ENCODE measurements at regions not wholly inside any gene's neighbourhood (a gene's known extent, or its start where the extent isn't known, plus 50 kb on each side); places are given as distances from the start of the nearest gene placed in this dataset.
"Not testable (repeated sequence)": the region's sequence is repeated elsewhere in the genome, so short reads cannot be mapped to it uniquely, and the experiment has no call there.

DNA sequence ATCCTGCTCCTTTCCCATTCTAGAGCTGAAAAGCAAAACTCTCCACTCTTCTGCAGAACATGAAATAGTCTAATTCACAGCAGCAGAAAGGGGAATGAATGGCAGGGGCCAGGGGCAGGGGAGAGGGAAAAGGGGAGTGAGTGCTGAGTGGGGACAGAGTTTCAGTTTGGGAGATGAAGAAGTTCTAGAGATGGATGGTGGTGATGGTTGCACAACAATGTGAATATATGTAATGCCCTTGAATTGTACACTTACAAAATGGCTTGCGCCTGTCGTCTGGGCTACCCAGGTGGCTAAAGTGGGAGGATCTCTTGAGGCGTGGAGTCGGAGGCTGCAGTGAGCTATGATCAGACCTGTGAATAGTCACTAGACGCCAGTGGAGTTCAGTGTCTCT, 78.5 kb upstream of the MEF2A start:
- no peaks in the 10 kb centered on the region for H3K36me3 Mint-ChIP-seq (ENCODE audit: low read depth)
- ATAC-seq, result no peak
- peak overlapping the region; percentile 55 for H3K27ac Mint-ChIP-seq
- no peaks in the 10 kb centered on the region for H3K9me3 Mint-ChIP-seq
- H3K27me3 Mint-ChIP-seq, result peaks cover 9% of the 10 kb centered on the region
- no peak for DNase-seq
- peaks cover 24% of the 10 kb centered on the region for H3K4me1 Mint-ChIP-seq
- peak overlapping the region; percentile 70 for H3K4me3 Mint-ChIP-seq

- Mint-ChIP-seq H3K4me3 (no peak overlapping the region), H3K27me3 (peaks cover 2% of the 10 kb centered on the region), H3K27ac (no peak overlapping the region), H3K9me3 (no peaks in the 10 kb centered on the region), H3K4me1 (peaks cover 14% of the 10 kb centered on the region), H3K36me3 (ENCODE audit: low read depth) (no peaks in the 10 kb centered on the region)
- no peak for DNase-seq
- no peak for ATAC-seq
Observed at GRCh38 chr15:99492275-99492674, 73.5 kb upstream of the MEF2A start.

GRCh38 chr15:99492716-99493115, 73.1 kb upstream of the MEF2A start:
- no peak overlapping the region for H3K27ac Mint-ChIP-seq
- H3K9me3 Mint-ChIP-seq, result no peaks in the 10 kb centered on the region
- no peaks in the 10 kb centered on the region for H3K27me3 Mint-ChIP-seq
- H3K36me3 Mint-ChIP-seq (ENCODE audit: low read depth), result no peaks in the 10 kb centered on the region
- no peak for DNase-seq
- H3K4me1 Mint-ChIP-seq, result peaks cover 12% of the 10 kb centered on the region
- no peak overlapping the region for H3K4me3 Mint-ChIP-seq
- ATAC-seq, result no peak

GRCh38 chr15:99493461-99493860, 72.3 kb upstream of the MEF2A start:
- no peak overlapping the region for H3K27ac Mint-ChIP-seq
- no peak overlapping the region for H3K4me3 Mint-ChIP-seq
- no peak for DNase-seq
- H3K36me3 Mint-ChIP-seq (ENCODE audit: low read depth), result no peaks in the 10 kb centered on the region
- H3K27me3 Mint-ChIP-seq, result no peaks in the 10 kb centered on the region
- H3K9me3 Mint-ChIP-seq, result no peaks in the 10 kb centered on the region
- H3K4me1 Mint-ChIP-seq, result peaks cover 10% of the 10 kb centered on the region
- no peak for ATAC-seq

GRCh38 chr15:99494536-99495233, 71.1 kb upstream of the MEF2A start:
- not testable (repeated sequence) for H3K36me3 Mint-ChIP-seq (ENCODE audit: low read depth); ATAC-seq; H3K9me3 Mint-ChIP-seq; H3K27me3 Mint-ChIP-seq; DNase-seq; H3K4me3 Mint-ChIP-seq; H3K27ac Mint-ChIP-seq
- peaks cover 10% of the 10 kb centered on the region for H3K4me1 Mint-ChIP-seq

DNA sequence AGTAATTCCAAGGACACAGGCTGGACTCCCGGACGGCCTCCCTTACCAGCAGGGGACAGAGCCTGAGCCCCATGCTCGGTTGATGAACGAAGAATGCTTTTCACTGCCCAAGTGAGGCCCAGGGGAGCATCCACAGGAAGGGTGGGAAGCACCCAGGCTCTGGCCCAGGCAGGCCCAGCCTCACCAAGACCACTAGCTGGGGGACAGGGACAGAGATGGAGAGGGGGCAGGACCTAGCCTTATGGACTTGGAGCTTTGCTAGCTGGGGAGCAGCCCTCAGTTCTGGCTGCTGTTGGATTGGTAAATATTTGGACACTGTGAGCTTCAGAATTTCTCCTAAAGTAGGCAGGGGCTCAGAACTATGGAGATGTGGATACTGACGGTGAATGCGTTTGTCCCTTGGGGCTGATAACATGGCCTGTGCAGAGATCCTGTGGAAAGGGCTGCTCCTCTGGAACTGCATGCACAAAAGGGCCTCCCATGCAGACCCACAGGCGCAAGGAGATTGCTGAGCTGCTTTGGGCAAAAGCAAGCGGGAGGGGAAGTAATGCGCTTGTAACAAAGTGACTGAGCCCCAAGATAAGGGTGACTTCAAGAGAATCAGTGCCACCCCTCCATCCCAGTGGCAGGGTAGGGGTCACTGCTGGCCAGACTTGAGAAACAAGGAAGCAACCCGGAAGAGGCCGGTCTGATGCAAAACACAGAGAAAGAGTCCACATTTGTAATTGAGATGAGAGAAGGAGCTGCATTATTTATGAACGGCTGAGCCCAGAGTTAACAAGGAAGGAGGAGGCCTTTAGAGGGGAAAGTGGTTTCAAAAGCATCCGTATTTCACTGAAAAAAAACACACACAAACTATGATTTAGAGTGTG, 70.1 kb upstream of the MEF2A start:
- Mint-ChIP-seq H3K27ac (peak overlapping the region; percentile 60), H3K4me3 (no peak overlapping the region), H3K36me3 (ENCODE audit: low read depth) (no peaks in the 10 kb centered on the region), H3K4me1 (peaks cover 14% of the 10 kb centered on the region), H3K9me3 (no peaks in the 10 kb centered on the region), H3K27me3 (no peaks in the 10 kb centered on the region)
- DNase-seq (no peak), ATAC-seq (peak; percentile 37)

- no peak for ATAC-seq
- no peaks in the 10 kb centered on the region for H3K9me3 Mint-ChIP-seq
- H3K4me3 Mint-ChIP-seq, result no peak overlapping the region
- H3K36me3 Mint-ChIP-seq (ENCODE audit: low read depth), result no peaks in the 10 kb centered on the region
- DNase-seq, result no peak
- peaks cover 20% of the 10 kb centered on the region for H3K4me1 Mint-ChIP-seq
- no peaks in the 10 kb centered on the region for H3K27me3 Mint-ChIP-seq
- peak overlapping the region; percentile 60 for H3K27ac Mint-ChIP-seq
Observed at GRCh38 chr15:99496302-99496629, 69.5 kb upstream of the MEF2A start.

GRCh38 chr15:99502182-99502581, 63.6 kb upstream of the MEF2A start:
- H3K27me3 Mint-ChIP-seq, result no peaks in the 10 kb centered on the region
- DNase-seq, result peak; percentile 76
- H3K4me3 Mint-ChIP-seq, result peak overlapping the region; percentile 7
- peak; percentile 82 for ATAC-seq
- peak overlapping the region; percentile 90 for H3K27ac Mint-ChIP-seq
- peaks cover 56% of the 10 kb centered on the region for H3K4me1 Mint-ChIP-seq
- H3K9me3 Mint-ChIP-seq, result no peaks in the 10 kb centered on the region
- H3K36me3 Mint-ChIP-seq (ENCODE audit: low read depth), result no peaks in the 10 kb centered on the region

- Mint-ChIP-seq H3K27ac (peak overlapping the region; percentile 90), H3K9me3 (no peaks in the 10 kb centered on the region), H3K36me3 (ENCODE audit: low read depth) (no peaks in the 10 kb centered on the region), H3K27me3 (no peaks in the 10 kb centered on the region), H3K4me1 (peaks cover 60% of the 10 kb centered on the region), H3K4me3 (peak overlapping the region; percentile 7)
- ATAC-seq, result peak; percentile 2
- no peak for DNase-seq
Observed at GRCh38 chr15:99502661-99503060, 63.1 kb upstream of the MEF2A start.

GRCh38 chr15:99503411-99503810, 62.4 kb upstream of the MEF2A start:
- DNase-seq (no peak), ATAC-seq (no peak)
- H3K27ac Mint-ChIP-seq, result peak overlapping the region; percentile 90
- no peaks in the 10 kb centered on the region for H3K36me3 Mint-ChIP-seq (ENCODE audit: low read depth)
- H3K4me3 Mint-ChIP-seq, result peak overlapping the region; percentile 7
- no peaks in the 10 kb centered on the region for H3K9me3 Mint-ChIP-seq
- peaks cover 68% of the 10 kb centered on the region for H3K4me1 Mint-ChIP-seq
- H3K27me3 Mint-ChIP-seq, result no peaks in the 10 kb centered on the region

GRCh38 chr15:99504071-99504822, 61.5 kb upstream of the MEF2A start:
- H3K4me1 Mint-ChIP-seq, result peaks cover 76% of the 10 kb centered on the region
- no peaks in the 10 kb centered on the region for H3K36me3 Mint-ChIP-seq (ENCODE audit: low read depth)
- DNase-seq (no peak), ATAC-seq (peak; percentile 42)
- H3K4me3 Mint-ChIP-seq, result peak overlapping the region; percentile 44
- H3K27ac Mint-ChIP-seq, result peak overlapping the region; percentile 90
- H3K27me3 Mint-ChIP-seq, result no peaks in the 10 kb centered on the region
- no peaks in the 10 kb centered on the region for H3K9me3 Mint-ChIP-seq

GRCh38 chr15:99504823-99505551, 60.8 kb upstream of the MEF2A start:
- Mint-ChIP-seq H3K4me1 (peaks cover 82% of the 10 kb centered on the region), H3K4me3 (peak overlapping the region; percentile 44), H3K27ac (peak overlapping the region; percentile 90), H3K27me3 (no peaks in the 10 kb centered on the region), H3K9me3 (no peaks in the 10 kb centered on the region), H3K36me3 (ENCODE audit: low read depth) (no peaks in the 10 kb centered on the region)
- ATAC-seq (peak; percentile 67), DNase-seq (no peak)

DNA sequence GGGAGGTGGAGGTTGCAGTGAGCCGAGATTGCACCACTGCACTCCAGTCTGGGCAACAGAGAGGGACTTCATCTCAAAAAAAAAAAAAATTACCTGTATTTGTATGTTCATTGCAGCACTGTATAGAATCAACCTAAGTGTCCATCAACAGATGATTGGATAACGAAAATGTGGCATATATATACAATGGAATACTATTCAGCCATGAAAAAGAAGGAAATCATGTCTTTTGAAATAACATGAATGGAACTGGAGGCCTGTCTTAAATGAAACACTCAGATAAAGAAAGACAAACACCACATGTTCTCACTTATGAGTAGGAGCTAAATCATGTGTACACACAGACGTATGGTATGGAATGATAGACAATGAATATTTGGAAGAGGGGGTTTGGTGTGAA, 59.4 kb upstream of the MEF2A start:
- ATAC-seq, result no peak
- Mint-ChIP-seq H3K9me3 (no peaks in the 10 kb centered on the region), H3K4me3 (no peak overlapping the region), H3K27ac (no peak overlapping the region), H3K4me1 (peaks cover 83% of the 10 kb centered on the region), H3K36me3 (ENCODE audit: low read depth) (no peaks in the 10 kb centered on the region), H3K27me3 (no peaks in the 10 kb centered on the region)
- no peak for DNase-seq

DNA sequence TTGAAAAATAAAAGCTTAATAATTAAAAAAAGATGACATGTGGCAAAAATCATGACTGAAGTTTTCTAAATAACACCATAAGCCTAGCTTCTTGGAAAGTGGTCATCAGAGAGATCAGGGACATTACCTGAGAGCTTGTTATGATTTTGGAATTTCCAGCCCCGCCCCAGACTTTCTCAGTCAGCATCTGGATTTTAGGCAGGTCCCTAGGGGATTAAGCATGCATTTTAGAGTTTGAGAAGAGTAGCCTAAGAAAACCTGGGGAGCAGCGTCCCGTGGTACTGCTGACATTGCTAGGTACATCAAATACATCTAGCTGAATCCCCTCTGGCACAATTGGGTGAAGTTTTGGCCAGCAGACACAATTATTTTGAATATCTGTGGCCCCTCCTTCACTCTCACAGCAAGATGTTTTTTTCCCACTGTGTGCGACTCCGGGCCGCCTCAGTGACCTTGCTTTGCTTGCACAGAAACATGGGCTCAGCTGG, 58.7 kb upstream of the MEF2A start:
- ATAC-seq (no peak), DNase-seq (no peak)
- no peak overlapping the region for H3K27ac Mint-ChIP-seq
- H3K4me3 Mint-ChIP-seq, result no peak overlapping the region
- H3K4me1 Mint-ChIP-seq, result peaks cover 83% of the 10 kb centered on the region
- H3K27me3 Mint-ChIP-seq, result no peaks in the 10 kb centered on the region
- no peaks in the 10 kb centered on the region for H3K9me3 Mint-ChIP-seq
- H3K36me3 Mint-ChIP-seq (ENCODE audit: low read depth), result no peaks in the 10 kb centered on the region
